Smooth muscle cell (in vitro differentiated cells): ENCODE measurements at regions not wholly inside any gene's neighbourhood (a gene's known extent, or its start where the extent isn't known, plus 50 kb on each side); places are given as distances from the start of the nearest gene placed in this dataset.

Experiments
- DNase-seq: peaks from one replicate; lab custom pipeline; 2025; ENCODE audit not compliant: unreplicated experiment; lab: John Stamatoyannopoulos, UW
- H2AFZ ChIP-seq: fragments of 200-600 bp; sonication (generic); 2 replicates; pipeline ENCODE4 v1.6.0; 2016; ENCODE audit warnings: antibody characterized with exemption, low read depth, mild to moderate bottlenecking
- H3F3A ChIP-seq: fragments of 200-600 bp; sonication (generic); 2 replicates; pipeline ENCODE4 v1.6.0; 2017; ENCODE audit warnings: antibody characterized with exemption, low read depth
- H3K27ac ChIP-seq: fragments of 200-600 bp; sonication (generic); 2 replicates; pipeline ENCODE4 v1.5.1; 2016; ENCODE audit warnings: low read depth, mild to moderate bottlenecking
- H3K27me3 ChIP-seq: fragments of 200-600 bp; sonication (generic); 2 replicates; pipeline ENCODE4 v1.6.1; 2016; ENCODE audit warnings: low read depth, mild to moderate bottlenecking
- H3K36me3 ChIP-seq: fragments of 200-600 bp; sonication (generic); 2 replicates; pipeline ENCODE4 v1.5.1; 2016; ENCODE audit warnings: low read depth
- H3K4me1 ChIP-seq: fragments of 200-600 bp; sonication (generic); 2 replicates; pipeline ENCODE4 v1.5.1; 2016; ENCODE audit warnings: low read depth
- H3K4me2 ChIP-seq: fragments of 200-600 bp; sonication (generic); 2 replicates; pipeline ENCODE4 v1.6.0; 2016; ENCODE audit warnings: mild to moderate bottlenecking
- H3K4me3 ChIP-seq: fragments of 200-600 bp; sonication (generic); 2 replicates; pipeline ENCODE4 v1.5.1; 2016; ENCODE audit warnings: mild to moderate bottlenecking
- H3K79me2 ChIP-seq: fragments of 200-600 bp; sonication (generic); 2 replicates; pipeline ENCODE4 v1.6.0; 2016; ENCODE audit warnings: low read depth, mild to moderate bottlenecking
- H3K9ac ChIP-seq: fragments of 200-600 bp; sonication (generic); 2 replicates; pipeline ENCODE4 v1.6.0; 2016; ENCODE audit warnings: low read depth
- H3K9me3 ChIP-seq: fragments of 200-600 bp; sonication (generic); replicated peaks from 2 replicates; pipeline ENCODE4 v1.5.1; 2016; ENCODE audit warnings: low read depth
- H4K20me1 ChIP-seq: fragments of 200-600 bp; sonication (generic); 2 replicates; pipeline ENCODE4 v1.6.0; 2016; ENCODE audit warnings: low read depth
- CTCF ChIP-seq: fragments of 200-600 bp; sonication (generic); IDR thresholded peaks from 2 replicates; pipeline ENCODE4 v1.5.1; 2017; ENCODE audit warnings: borderline replicate concordance, mild to moderate bottlenecking, antibody characterized with exemption; ENCODE audit not compliant: insufficient read depth, poor library complexity, severe bottlenecking
- WGBS: methylation state at CpG from one replicate; pipeline ENCODE4 v1.1.7; 2016; ENCODE audit warnings: low lambda C conversion rate; 5-methylcytosine and 5-hydroxymethylcytosine counted together

- H4K20me1 ChIP-seq: no peaks in the 10 kb centered on the region
- H3F3A ChIP-seq: no peaks in the 10 kb centered on the region
- no peak for DNase-seq
- WGBS: 73% methylated on average over 10 of the region's 10 CpGs
- no peaks in the 10 kb centered on the region for H3K36me3 ChIP-seq
- no peaks in the 10 kb centered on the region for H3K79me2 ChIP-seq
- no peak overlapping the region for H3K27ac ChIP-seq
- no peak overlapping the region for H3K4me3 ChIP-seq
- H3K27me3 ChIP-seq: no peaks in the 10 kb centered on the region
- no peak overlapping the region for H3K9ac ChIP-seq
- no peak for TF ChIP-seq CTCF
- H3K4me2 ChIP-seq: no peak overlapping the region
- H2AFZ ChIP-seq: no peak overlapping the region
- peaks cover 6% of the 10 kb centered on the region for H3K4me1 ChIP-seq
- H3K9me3 ChIP-seq: no peaks in the 10 kb centered on the region
These were observed 526.9 kb upstream of the FANCL start for GRCh38 chr2:58767828-58768714.

GRCh38 chr2:58764338-58765104, 523.4 kb upstream of the FANCL start:
- no peaks in the 10 kb centered on the region for H4K20me1 ChIP-seq
- WGBS: 88% methylated on average over 4 of the region's 4 CpGs
- H3K79me2 ChIP-seq: no peaks in the 10 kb centered on the region
- no peak overlapping the region for H3K9ac ChIP-seq
- H3K4me2 ChIP-seq: no peak overlapping the region
- no peaks in the 10 kb centered on the region for H3K9me3 ChIP-seq
- H3K27ac ChIP-seq: no peak overlapping the region
- H3K4me3 ChIP-seq: no peak overlapping the region
- no peak for TF ChIP-seq CTCF
- DNase-seq: no peak
- H2AFZ ChIP-seq: no peak overlapping the region
- H3F3A ChIP-seq: no peaks in the 10 kb centered on the region
- H3K4me1 ChIP-seq: peaks cover 6% of the 10 kb centered on the region
- no peaks in the 10 kb centered on the region for H3K27me3 ChIP-seq
- H3K36me3 ChIP-seq: no peaks in the 10 kb centered on the region

GRCh38 chr2:58762176-58762781, 521.2 kb upstream of the FANCL start:
- Histone ChIP-seq H3K27ac (no peak overlapping the region), H3K9ac (no peak overlapping the region), H2AFZ (no peak overlapping the region), H4K20me1 (no peaks in the 10 kb centered on the region), H3K4me2 (no peak overlapping the region), H3F3A (no peaks in the 10 kb centered on the region), H3K4me1 (no peaks in the 10 kb centered on the region), H3K4me3 (no peak overlapping the region), H3K27me3 (no peaks in the 10 kb centered on the region), H3K36me3 (no peaks in the 10 kb centered on the region), H3K9me3 (no peaks in the 10 kb centered on the region), H3K79me2 (no peaks in the 10 kb centered on the region)
- peak; percentile 4 for DNase-seq
- peak; percentile 80 for TF ChIP-seq CTCF
- WGBS: 22% methylated on average over 5 of the region's 5 CpGs
